ENCODE measurements at regions not wholly inside any gene's neighbourhood (a gene's known extent, or its start where the extent isn't known, plus 50 kb on each side); places are given as distances from the start of the nearest gene placed in this dataset.

DNA sequence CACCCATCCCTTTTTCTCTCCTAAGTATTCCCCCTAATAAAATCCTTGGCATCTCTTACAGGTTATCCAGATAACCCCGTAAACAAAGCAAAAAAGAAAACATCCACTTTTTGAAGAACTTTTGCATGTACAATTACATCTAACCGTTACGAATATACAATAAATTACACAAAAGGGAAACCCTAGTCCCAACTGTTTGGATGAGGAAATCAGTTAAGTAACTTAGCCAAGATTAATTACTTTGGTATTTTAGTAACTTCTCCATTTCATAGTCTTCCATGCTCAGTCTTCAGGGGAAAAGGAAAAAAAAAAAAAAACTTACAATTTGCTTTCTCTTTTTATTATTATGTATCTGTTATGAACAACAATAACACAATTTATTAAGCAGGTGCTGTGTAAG lies 212.9 kb downstream of the ACTL7B start:
- DNase-seq: no peak

DNA sequence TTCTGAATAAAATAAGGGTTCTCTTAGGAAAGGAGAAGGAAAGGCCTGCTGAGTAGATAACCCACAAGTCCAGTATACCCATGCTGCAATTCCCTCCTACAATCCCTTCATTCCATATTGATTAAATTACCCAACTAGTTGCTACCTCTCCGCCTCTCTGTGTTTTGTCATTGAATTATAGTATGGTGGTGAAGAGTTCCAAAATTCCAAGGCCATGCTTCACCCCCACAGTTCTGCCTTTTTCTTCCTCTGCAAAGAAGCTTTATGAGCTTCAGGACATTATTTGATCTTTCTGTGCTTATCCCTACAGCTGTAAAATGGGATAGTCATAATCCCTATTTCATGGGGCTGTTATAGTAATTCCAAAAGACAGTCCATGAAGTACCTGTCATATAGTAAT lies 215.6 kb downstream of the ACTL7B start:
- DNase-seq: no peak

DNA sequence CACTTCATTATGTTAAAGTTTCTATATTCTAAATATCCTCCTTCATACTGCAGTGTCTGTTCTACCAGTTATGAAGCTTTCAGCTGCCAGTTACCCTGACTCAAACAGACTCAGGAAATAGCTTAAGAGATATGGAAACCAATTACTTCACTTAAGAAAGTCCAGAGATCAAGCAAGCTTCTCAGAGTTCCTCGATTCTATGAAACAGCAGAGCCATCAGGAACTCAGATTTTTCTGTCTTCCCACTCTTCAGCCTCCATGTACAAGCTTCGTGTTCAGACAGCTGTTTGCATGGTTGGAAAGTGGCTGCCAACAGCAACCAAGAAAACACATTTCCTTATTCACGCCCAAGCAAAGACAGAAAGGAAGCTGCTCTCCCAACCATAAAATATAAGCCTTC lies 216.1 kb downstream of the ACTL7B start:
- DNase-seq: no peak

DNA sequence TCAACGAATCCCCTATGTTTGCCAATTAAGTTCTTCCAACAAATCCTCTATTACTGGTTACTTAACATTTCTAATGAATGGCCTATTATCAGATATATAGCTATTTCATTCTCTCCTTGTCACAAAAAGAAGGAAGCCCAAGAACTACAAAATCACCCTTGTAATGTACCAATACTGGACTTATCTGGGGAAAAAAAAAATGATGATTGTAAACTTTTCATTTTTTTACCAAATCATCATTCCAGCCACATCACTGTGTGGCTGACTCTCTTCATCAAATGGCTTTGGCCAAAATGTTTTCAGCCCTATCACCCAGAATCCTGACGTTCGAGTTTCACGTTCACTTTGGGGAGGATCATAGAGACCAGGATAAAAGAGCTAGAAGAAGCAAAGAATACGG lies 216.7 kb downstream of the ACTL7B start:
- no peak for DNase-seq

DNA sequence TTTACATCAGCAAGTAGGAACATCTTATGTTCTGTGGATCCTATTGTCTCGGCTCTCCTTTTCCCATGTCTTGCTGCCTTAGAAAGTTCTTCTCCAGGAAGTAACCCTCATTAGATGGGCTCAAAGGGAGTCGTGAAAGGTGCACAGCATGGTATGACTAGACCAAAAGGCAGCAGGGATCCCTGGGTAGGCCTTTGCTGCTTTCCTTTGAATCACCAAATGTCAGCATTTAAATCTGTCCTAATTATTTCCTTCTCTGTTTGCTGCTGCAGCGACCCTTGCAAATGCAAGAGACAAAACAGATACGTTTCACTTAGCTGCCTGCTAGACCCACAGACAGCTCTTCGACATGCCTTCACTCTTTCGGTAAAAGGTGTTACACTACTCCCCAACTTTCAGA lies 218.4 kb downstream of the ACTL7B start:
- DNase-seq: no peak

DNA sequence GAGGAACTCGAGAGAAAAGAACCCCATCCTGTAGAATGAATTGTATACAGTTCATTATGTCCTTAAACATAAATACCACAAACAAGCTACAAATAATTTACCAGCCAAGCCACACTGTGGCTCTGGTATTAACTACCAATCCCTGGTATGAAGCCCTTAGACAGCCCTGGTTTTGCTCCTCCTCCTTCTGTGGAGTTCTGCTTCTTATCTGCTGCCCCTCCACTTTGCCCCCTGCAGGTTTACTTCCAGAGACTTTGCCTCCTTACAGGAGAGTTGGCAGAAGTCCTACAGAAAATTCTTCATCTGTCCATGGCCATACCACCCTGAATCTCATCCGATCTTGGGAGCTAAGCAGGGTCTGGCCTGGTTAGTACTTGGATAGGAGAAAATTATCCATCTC lies 219.8 kb downstream of the ACTL7B start:
- no peak for DNase-seq

DNA sequence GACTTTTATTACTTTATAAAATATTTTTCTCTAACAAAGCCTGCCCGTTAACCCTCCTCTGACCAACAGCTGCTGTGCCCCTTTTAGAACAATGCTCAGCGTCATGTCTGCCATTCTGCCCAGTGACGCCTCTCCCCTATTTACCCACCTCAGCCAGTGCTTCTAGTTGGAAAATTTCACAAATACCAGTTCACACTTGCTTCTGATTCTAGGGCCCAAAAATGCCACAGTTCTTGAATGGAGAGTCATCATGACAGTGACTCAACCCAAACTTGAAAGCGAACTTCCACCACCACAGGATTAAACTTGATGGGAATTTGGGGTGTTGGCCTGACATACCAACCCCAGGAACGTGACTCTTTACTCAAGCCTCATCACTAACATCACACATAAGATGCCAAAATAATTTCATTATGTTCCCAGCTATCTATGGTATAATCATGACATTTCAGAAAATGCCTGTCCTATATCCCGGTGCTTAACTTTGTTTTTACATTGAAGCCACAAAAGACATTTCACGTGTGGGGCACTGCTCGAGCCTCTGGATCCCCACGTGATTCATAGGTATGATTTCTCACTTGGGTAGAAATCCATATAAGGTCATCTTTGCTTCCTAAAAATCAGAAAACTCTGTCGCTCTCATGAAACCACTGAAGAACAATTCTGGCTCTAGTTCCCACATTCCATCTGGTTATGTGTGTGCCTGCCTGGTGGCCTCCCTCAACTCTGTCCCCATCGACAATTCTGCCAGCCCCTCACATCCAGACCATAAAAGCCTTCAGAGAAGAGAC lies 220.9 kb downstream of the ACTL7B start:
- DNase-seq: no peak

DNA sequence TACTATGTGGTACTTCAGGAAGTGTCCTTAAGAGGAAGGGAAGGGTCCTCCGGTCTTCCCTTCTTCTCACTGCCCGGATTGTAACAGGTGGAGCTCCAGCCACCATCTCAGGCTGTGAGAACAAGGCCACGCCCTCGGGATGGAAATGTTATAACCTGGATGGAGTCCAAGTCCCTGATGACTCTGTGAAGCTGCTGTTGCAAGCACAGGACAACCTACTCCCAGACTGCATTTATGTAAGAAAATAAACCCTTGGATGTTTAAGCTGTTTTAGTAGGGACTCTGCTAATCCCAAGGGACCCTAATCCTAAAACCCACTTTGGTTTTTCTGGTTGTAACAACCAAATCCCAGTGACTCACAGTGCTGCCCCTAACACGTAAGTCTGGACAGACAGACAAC lies 221.6 kb downstream of the ACTL7B start:
- DNase-seq: no peak

DNA sequence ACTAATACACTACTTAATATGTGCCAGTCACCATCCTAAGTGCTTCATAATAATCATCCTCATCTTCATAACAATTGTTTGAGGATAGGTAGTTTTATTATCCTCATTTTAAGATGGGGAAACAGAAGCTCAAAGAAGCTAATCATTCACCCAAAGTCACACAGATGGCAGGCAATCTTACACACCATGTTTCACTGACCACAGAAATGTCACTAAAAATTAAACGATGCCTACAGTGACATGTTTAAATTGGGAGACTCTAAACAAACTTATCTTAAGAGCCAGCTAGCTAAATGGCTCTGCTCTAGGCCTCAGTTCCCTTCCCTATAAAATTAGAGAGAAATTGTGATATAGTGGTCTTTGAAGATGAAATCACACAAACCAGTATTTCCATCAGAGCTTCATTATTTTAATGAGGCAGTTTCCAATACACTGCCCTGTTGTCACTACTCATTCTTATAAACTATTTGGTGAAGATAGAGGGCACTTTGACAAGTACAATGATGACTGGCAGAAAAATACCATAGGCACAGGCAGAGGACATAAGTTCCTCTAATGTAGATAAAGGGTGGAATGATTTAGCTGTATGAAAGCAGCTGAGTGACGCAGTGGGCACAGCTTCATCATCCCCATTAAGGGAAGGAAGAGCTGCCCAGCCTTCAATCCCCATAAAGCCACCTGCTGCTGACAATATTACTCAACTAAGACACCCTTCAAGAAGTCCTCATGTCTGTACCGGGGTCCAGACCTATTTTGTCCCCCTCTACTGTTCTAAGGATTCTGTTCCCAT lies 224.1 kb downstream of the ACTL7B start:
- no peak for DNase-seq

DNA sequence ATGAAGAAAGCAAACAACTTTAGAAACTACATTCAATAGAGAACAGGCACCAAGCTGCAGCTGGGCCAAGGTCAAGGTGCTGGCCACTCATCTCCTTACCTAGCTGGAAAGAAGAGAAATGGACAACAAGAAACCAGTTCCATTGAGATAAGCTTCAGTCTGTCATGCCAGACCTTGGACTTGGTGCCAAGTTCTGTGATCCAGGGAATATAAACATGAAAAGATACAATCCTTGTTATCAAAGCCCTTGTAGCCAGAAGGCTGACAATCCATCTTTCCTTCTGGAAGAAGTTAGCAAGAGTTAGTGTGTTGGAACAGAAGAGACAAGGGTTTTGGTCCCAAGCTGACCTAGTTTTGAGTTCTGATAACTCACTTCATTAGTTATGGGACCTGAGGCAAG lies 227.5 kb downstream of the ACTL7B start:
- DNase-seq: no peak

DNA sequence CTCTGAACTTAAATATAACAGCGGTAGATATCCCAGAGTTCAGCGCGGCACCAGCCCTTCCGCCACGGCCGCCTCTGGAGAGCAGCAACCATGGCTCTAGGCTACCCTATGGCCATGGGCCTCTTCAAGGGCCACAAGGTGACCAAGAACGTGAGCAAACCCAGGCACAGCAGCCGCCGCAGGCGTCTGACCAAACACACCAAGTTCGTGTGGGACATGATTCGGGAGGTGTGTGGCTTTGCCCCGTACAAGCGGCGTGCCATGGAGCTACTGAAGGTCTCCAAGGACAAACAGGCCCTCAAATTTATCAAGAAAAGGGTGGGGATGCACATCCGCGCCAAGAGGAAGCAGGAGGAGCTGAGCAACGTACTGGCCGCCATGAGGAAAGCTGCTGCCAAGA lies 229.0 kb downstream of the ACTL7B start:
- DNase-seq: no peak

DNA sequence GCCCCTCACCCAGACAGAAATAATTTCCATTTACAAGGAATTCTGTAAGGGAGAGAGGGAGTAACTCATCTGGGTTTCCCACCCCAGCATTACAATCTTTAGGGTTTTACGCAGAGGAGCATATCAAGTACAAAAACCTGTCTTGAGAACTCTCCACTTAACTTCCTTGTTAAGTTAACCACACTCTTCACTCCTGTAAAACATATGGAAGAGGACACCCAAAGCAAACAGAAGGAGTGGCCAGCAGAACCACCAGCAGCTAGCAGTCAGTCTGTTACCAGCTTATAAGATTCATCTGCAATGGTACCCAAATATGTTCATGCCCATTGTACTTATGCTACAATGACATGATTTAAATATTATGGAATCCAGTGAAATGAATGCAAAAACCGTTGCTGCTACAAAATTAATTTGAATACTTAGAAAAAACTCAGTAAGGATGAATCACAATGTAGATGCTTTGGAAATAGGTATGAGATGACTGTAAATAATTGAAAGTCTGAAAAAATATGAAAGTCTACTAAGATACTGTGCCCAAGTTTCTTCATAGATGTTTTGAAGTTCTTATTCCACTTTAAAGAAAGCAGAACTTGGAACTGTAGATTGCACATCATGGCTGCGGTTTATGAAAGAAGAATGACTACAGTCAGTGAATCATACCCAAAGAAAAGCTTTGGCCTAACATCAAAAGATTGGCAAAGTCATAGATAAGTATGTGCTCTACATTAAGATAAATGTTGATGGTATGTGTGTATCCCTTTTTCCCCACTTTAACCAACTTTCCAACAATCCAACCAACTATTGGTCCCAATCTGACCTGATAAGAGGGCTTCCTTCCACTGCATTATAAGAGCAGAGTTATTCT lies 233.6 kb downstream of the ACTL7B start:
- DNase-seq: no peak

DNA sequence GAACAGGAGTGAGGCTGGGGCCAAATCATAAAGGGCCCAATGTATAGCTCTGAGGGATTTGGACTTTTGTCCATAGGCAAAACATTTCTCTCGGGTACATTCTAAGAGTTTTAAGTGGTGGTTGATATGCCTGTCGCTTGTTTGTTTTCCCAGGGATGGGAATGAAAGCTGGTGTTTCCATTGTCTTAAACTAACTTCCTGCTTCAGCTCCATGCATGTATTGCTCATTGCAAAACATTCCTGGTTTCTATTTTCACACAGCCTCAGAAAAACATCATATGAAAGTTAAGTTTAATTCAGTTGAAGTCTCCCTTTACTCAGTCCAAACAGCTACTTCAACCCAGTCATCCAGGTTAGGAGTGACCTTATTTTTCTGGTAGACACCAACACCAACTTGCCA lies 235.0 kb downstream of the ACTL7B start:
- no peak for DNase-seq

DNA sequence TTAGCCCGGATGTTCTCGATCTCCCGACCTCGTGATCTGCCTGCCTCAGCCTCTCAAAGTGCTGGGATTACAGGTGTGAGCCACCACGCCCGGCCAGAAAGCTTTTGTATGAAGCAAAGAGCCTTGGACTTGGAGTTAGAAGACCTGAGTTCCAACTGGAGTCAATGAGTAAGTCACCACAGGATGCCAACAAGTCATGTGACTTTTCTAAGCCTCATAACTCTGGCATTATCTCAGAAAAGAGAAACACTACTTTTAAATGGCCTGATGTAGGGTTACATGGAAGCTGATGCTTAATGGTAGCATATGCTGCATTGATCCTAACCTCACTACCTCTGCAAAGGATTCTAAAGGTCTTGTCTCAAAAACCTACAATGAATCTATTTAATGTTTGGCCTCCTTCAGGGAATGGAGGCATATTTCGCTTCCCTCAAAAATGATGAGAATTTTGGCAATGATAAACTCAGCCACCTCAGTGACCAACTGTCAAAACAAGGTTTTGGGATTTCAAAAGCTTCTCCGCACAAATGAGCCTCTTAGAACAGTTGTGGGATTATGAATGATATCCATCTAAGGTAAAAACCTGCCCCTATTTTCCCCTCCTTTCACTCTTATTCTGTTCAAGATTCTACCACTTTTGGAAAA lies 236.8 kb downstream of the ACTL7B start:
- no peak for DNase-seq

DNA sequence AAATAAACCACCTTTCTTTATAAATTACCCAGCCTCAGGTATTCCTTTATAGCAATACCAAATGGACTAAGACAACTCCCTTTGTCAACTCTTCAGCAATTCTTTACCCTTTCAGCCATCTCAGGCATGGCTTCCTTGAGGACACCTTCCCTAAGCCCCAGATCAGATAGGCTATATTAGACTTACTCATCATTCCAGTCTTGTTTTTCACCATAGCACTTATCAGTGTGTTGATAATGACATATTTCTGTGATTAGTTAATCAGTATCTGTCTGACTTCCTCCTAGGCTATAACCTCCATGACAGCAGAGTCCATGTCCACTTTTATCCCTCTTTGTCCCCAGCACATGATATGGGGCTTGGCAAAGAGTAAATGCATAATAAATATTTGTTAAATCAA lies 238.1 kb downstream of the ACTL7B start:
- no peak for DNase-seq

DNA sequence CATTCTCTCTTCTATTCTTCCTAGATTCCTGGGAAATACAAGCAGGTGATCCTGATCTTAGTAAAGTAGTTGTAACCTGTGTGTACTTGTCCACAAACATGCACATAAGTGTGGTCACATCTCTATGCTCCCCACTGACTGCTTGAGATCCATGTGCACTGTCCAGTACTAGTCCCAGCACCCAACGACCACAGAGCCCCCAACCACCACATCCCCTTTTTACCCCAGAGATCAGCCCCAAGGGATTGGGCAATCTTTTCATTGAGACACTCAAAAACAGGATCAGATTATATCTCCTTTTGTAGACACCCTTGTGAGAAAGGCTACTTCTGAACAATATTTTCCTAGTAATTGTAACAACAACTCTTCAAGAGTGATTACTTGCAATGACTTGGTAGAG lies 240.6 kb downstream of the ACTL7B start:
- DNase-seq: no peak

DNA sequence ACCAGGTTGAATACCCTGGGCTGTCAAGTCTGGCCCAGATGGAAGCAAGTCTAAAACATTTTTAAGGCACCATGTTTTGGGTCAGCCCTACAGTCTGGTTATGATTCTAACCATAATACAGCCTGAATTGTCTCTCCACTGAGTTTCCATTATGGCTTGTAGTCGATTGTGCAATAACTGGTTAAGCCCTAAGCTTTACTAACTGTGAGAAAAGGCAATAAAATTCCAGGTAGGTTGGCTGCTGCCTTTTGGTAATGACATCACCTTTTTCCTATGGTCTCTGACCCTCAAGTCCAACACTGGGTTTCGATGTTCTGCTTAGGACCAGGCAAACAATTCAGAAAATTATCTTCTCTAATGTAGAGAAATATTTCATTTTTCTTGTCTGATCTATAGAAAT lies 243.3 kb downstream of the ACTL7B start:
- no peak for DNase-seq

DNA sequence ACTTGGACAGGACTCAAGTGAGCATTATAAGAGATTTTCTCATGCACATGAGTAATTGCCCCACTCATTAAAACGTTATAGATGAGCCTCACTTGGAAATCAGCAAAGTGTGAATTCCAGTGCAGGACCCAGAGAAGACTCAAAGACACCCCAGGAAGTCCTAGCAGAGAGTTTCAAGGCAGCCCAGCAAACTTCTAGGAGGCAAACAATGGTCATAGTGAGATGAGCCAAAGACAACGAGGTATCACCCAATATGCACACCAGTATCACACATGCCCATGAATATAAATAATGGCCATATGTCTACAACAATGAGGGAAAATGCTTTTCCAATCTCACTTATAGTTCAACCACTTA lies 245.9 kb downstream of the ACTL7B start:
- DNase-seq: no peak

DNA sequence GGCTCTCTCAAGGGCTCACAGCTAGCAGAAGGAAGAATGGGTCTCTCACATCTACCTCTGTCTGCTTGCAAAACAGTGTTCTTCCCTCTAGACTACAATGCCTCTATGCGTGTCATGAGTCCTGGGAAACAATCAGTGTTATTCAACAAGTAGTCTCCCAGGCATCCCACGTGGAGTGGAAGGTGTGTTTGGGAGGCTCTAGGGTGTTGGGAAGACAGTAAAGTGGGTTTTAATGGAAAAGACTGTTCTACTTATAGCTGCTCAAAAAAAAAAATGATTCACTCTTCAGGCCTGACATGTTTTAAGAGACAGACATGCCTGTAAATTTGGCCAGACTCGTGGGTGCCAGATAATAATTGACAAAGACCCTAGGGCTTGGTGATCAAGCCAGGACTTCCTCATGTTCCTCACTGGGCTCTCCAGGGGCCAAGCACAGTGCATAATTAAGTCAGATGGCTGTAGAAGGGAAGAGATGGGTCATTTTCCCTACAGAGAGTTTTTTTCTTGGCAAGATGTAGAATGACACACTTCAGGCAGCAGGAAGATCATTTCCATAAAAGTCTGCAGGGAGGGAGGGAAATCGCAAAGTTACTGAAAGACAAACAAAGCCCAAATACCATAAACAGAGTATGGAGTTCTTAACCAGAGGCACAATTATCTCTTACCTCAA lies 246.4 kb downstream of the ACTL7B start:
- no peak for DNase-seq

DNA sequence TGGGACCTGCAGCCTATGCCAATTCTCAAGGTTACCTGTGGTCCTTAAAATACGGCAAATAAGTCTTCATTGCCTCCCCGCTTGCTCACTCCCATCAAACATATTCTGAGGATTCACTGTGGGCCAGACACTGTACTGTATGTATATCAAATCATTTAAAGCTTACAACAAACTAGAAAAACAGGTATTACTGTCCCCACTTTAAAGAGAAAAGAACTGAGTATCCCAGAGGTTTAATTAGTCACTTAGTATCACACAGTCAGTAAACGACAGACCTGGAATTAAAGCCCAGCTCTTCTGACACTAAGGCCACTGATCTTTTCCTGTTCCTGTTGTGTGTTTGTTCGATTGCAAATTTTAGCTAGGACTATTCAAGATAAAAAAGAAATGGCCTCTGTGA lies 248.2 kb downstream of the ACTL7B start:
- no peak for DNase-seq

DNA sequence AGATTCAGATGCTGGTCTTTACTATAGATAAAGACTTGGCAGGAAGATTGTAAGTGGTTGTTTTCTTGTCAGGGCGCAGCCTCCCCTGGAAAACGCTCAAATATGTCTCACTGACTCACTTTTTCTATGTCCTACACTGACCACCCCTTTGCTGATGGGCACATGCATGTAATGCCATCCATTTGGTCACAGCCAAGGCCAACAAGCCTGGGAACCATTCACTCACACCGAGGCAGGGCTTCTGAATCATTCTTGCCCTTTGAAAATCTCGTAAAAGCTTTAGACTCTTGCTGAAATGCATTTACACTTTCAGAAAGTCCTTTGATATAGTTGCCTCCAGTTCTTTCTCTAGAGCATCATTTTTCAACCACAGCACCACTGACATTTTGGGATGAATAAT lies 249.4 kb downstream of the ACTL7B start:
- DNase-seq: no peak

DNA sequence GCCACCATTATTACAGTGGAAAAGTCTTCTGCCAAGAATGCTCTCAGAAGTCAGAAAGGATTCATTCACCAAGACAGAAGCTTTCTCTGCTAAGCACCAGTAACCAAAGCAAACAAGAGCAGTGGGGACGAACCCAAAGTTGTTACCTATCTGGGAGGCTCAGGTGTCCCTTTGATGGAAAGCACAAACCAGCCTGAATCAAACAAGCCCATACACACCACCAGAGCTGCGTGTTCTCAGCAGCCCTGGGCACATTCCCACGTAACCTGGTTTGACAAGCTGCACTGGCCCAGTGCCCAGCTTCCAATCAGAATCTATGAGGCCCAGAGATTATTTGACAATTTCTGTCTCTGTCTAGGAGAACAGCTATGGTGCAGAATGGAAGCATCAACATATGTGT lies 252.6 kb downstream of the ACTL7B start:
- DNase-seq: no peak

DNA sequence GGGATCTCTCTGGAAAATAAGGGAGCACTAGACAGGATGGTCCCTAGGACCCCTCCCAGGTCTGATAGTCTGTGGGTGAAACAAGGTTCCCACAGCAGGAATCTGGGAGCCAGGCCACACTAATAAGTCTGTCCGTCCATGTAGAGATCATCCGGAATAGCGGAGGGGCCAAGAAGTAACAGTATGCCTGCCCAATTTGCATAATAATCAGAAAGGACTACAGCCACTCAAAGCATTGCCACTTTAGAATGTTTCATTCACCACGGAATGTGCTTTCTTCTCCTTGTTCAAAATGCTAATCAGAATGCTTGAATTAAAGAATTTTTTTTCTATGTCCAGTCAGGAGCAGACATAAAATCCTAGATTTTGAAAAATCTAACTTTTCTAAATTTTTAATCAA lies 254.9 kb downstream of the ACTL7B start:
- DNase-seq: no peak

Data from NCI-H2227 treated with DMSO at 0.1 percent for 48 hours (cell line).